Anterior cingulate cortex (tissue), 58 donors: ENCODE measurements at regions not wholly inside any gene's neighbourhood (a gene's known extent, or its start where the extent isn't known, plus 50 kb on each side); places are given as distances from the start of the nearest gene placed in this dataset.
A peak's percentile ranks its signal among the peaks of the same experiment; 100 is the strongest.
"Not testable (repeated sequence)": the region's sequence is repeated elsewhere in the genome, so short reads cannot be mapped to it uniquely, and the experiment has no call there.

Experiments
- DNase-seq, 58 donors: peaks; one replicate each; lab custom pipeline; 2025; lab: John Stamatoyannopoulos, UW

DNA sequence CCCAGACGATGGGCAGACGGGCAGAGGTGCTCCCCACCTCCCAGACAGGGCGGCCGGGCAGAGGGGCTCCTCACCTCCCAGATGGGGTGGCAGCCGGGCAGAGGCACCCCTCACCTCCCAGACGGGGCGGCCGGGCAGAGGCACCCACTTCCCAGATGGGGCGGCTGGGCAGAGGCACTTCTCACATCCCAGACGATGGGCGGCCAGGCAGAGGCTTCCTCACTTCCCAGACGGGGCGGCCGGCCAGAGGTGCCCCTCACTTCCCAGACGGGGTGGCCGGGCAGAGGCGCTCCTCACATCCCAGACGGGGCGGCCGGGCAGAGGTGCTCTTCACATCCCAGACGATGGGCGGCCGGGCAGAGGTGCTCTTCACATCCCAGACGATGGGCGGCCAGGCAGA lies 96.6 kb downstream of the ABCC12 start:
- not testable (repeated sequence) for DNase-seq

DNA sequence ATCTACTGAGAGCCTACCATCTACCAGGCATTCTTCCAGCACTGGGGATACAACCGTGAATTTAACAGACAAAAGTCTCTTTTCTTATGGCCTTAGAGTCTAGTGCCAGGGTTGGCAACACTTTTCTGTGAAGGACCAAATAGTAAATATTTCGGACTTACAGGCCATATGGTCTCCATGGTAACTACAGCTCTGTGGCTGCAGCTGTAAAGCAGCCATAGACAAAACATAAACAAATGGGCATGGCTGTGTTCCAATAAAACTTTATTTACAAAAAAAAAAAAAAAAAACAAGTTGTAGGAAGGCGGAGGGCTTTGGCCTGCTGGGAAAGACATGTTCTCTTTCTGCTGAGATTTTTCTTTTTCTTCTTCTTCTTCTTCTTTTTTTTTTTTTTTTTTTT lies 98.7 kb downstream of the ABCC12 start:
- no peak for DNase-seq

GRCh38 chr16:48054881-48055601 lies 100.8 kb downstream of the ABCC12 start:
- peak in 55 of 58 donors; percentile 14 to 81 (median 56) for DNase-seq

DNA sequence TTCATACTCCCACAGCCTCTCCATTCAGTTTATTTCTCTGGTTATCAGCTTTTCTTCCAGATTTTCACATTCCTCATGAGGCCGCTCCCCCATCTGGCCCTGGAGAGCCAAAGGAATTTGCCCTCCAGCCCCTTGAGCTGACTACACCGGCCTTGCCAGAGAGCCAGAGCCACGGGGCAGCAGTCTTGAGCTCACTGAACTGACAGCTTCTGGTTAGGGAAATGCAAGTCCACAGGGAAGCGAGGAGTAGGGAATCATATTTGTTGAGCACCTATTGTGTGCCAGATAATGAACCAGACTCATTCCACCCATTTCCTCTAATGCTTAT lies 102.4 kb downstream of the ABCC12 start:
- DNase-seq, result peak in 2 of 58 donors; percentile 3 to 16

- no peak for DNase-seq
Measured at GRCh38 chr16:48052731-48053417, 102.9 kb downstream of the ABCC12 start.

- no peak for DNase-seq
Measured at GRCh38 chr16:48050871-48051270, 104.9 kb downstream of the ABCC12 start.

DNA sequence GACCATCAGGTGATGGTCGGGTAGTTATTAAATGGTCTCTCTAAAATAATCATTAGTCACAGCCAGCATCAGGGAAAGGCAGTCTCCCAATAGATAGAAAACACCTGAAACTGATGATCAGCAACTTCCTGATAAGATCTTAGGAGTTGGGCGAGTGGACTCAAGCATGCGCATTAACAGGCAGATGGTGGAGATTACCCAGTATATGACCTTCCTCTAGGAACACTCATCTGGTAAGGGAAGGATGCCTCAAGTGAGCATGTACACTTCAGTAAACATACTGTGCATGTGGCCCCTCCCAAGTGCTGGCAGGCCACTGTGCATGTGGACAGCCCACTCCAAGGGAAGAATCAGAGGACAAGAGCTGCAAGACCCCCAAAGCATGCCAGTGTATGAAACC lies 105.9 kb downstream of the ABCC12 start:
- no peak for DNase-seq

- peak in 1 of 58 donors; percentile 2 for DNase-seq
Measured at GRCh38 chr16:48047720-48048119, 108.1 kb downstream of the ABCC12 start.

DNA sequence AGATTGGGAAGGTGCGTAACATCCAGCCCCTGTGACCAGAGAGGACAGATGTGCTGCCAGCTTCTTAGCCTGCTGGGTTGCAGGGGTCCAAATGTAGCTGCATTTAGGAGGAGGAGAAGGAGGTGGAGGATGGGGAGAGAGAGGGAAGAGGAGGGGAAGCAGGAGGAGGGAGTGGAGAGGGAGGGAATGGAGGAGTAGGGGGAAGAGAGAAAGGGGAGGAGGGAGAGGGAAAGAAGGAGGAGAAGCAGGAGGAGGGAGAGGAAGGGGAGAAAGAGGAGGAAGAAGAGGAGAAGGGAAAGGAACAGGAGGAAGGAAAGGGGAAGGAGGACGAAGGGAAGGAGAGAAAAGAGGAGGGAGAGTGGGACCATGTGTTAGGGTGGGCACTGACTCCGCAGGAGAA lies 108.6 kb downstream of the ABCC12 start:
- DNase-seq, result no peak

DNA sequence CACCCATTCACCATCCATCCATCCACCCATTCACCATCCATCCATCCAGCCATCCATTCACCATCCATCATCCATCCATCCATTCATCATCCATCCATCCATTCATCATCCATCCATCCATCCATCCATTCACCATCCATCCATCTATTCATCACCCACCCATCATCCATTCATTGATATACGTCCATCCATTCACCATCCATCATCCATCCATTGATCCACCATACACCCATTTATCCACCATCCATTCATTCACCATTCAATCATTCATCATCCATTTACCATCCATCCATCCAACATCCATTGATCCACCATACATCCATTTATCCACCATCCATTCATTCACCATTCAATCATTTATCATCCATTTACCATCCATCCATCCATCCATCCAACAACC lies 111.7 kb downstream of the ABCC12 start:
- DNase-seq, result no peak

DNA sequence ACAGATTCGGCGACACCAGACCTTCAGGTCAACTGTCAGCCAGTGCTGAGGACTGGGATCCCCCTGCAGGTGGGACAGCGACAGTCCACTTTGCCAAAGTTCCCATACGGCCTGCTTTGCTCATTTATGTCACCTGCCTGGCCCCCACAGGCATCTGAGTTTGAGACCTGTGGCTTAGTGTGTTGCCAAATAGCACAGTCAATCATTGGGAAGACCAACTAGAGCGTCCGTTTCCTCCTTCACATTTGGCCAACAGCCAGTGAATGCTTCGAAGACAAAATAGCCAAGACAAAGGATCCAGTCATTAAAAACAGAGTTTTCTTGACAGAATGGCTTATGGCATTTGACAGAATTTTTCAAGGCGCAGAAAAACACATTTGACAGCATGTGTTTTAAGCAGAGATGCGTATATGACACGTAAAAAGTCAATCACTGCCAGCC lies 113.8 kb downstream of the ABCC12 start:
- no peak for DNase-seq

DNA sequence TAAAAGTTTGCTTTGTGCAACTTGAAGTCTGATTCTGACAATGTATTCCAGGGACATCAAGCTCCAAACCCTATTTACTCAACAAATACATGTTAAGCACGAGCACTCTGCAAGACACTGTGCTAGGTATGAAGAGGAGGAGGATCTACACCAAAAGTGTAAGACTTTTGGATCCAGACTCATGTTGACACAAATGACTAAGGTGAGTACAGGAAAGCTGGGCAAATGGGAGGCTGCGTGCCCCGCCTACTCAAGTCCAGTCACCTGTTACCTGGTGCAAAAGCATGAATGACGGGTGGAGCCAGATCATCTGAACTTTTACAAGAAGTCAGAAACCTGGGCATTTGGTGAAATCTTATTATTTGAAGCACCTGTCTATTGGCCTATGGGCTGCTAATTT lies 120.7 kb downstream of the ABCC12 start:
- no peak for DNase-seq

GRCh38 chr16:48030926-48031325 lies 124.9 kb downstream of the ABCC12 start:
- DNase-seq, result no peak

DNA sequence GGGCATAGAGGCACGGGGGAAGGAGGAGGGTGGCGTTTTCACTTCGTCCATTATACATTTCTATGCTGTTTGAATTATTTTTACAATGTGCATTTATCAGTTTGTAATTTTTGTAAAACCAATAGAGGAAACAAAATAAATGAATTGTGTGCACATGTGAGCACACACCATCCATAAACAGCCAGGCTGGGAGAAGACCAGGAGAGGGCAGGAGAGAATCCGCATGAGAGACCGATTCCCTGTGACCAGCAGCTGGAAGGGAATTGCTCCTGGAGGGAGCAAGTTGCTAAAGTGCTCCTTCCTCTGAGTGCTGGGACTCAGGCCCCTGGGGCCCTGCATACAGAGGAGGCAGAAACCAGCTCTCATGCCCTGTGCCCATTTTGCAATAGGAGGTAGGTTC lies 126.0 kb downstream of the ABCC12 start:
- no peak for DNase-seq

DNA sequence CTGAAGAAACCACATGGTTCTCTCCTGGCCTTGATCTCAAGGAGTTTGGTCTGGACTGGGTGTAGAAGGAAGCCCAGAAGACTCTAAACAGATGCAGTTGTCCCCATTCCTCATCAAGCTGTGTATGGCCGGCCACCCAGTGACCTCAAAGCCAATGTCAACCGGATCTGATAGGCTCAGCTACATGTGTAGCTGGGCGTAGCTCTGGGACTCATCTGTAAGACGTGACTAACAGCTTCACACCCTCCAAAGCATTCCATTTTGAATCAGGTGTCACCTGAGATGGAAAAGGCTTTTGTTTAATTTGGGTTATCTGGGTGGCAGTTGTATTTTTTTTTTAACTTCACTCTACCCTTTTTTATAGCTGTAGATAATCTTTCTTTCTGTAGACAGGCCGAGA lies 130.4 kb downstream of the ABCC12 start:
- no peak for DNase-seq

- DNase-seq, result no peak
Measured at GRCh38 chr16:48024042-48024441, 131.8 kb downstream of the ABCC12 start.

DNA sequence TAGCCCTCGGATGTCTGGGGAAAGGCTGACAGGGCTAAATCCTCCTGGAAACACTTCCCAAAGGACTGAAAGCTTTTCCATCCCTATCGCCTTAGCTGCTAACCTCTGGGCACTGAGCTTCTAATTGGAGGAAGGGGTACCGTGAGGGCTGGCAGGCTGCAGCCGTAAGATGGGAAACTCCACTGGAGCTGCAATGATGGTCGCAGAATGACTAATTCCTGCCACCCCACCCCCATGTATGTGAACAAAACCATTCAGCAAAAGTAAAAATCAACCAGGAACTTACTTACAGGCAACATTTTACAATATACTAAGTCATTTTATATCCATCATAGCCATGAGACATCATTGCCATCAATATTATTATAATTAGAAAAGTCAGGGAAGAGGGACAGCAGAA lies 133.3 kb downstream of the ABCC12 start:
- no peak for DNase-seq

DNA sequence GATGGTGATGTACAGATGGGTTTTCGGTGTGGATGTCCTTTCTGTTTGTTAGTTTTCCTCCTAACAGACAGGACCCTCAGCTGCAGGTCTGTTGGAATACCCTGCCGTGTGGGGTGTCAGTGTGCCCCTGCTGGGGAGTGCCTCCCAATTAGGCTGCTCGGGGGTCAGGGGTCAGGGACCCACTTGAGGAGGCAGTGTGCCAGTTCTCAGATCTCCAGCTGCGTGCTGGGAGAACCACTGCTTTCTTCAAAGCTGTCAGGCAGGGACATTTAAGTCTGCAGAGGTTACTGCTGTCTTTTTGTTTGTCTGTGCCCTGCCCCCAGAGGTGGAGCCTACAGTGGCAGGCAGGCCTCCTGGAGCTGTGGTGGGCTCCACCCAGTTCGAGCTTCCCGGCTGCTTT lies 135.2 kb downstream of the ABCC12 start:
- not testable (repeated sequence) for DNase-seq

GRCh38 chr16:48014349-48015135 lies 141.3 kb downstream of the ABCC12 start:
- DNase-seq, result peak in 4 of 58 donors; percentile 14 to 24 (median 20)

- no peak for DNase-seq
Measured at GRCh38 chr16:48013491-48013901, 142.3 kb downstream of the ABCC12 start.

DNA sequence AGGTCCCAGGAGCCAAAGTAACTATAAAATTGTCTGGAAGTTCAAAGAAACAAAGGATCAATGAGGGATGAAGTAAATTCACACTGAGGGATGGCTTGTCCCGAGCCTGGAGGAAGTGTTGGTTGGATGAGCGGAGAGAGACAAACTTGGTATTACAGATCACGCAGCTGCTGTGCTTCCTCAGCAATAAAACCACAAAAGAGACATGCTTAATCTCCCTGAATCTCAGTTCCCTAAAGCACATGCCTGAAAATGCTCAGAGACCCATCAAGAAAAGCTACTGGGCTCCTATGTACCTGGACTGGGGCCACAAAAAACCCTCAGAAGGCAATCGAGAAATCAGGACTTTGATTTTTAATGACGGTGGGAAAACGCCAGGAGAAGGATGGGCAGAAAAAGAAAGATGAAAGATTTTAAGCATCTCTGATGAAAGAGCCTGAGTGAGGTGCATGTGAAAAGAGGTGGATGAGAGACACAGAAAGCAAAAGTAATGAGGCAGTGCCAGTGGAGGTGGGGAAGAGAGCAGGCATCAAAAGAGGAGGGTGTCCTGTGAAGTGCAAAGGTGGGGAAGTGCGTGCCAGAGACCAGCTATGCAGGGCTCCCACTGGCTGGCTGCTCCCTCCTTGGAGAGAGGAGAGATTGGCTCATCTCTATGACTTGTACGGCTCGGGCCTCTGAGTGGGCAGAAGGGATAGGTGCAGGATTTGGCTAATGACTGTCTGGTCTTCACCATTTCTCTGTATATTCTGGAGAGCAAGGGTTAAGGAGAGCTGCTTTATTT lies 143.7 kb downstream of the ABCC12 start:
- DNase-seq, result no peak
